ENCODE measurements at regions not wholly inside any gene's neighbourhood (a gene's known extent, or its start where the extent isn't known, plus 50 kb on each side); places are given as distances from the start of the nearest gene placed in this dataset.

DNA sequence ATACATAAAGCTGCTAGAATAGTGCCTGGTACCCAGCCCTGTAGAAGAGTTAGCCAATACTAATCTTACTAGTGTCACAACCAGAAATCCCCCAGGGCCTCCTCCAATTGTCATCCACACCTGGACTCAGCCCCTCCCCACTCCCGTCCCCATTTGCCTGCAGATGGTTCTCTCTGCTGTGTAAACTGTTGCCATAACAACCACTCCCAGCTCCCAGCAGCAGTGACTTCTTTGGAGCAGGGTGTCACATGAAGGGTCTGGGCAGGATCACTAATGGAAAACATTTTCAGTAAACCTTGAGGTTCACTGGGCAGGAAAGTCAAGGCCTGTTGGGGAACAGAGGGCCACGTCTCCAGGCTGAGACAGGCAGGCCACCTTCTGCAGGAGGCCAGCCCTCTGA, 126.0 kb upstream of the IPO9 start:
- H3K4me3 ChIP-seq (ENCODE audit: low read depth, low read length) = no peak overlapping the region
- DNase-seq (ENCODE audit: low read depth) = no peak
- TF ChIP-seq, protein P1, sequence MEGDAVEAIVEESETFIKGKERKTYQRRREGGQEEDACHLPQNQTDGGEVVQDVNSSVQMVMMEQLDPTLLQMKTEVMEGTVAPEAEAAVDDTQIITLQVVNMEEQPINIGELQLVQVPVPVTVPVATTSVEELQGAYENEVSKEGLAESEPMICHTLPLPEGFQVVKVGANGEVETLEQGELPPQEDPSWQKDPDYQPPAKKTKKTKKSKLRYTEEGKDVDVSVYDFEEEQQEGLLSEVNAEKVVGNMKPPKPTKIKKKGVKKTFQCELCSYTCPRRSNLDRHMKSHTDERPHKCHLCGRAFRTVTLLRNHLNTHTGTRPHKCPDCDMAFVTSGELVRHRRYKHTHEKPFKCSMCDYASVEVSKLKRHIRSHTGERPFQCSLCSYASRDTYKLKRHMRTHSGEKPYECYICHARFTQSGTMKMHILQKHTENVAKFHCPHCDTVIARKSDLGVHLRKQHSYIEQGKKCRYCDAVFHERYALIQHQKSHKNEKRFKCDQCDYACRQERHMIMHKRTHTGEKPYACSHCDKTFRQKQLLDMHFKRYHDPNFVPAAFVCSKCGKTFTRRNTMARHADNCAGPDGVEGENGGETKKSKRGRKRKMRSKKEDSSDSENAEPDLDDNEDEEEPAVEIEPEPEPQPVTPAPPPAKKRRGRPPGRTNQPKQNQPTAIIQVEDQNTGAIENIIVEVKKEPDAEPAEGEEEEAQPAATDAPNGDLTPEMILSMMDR (IDR thresholded peaks at IDR 0.05; ENCODE audit: insufficient read depth, low read length) = no peak

DNA sequence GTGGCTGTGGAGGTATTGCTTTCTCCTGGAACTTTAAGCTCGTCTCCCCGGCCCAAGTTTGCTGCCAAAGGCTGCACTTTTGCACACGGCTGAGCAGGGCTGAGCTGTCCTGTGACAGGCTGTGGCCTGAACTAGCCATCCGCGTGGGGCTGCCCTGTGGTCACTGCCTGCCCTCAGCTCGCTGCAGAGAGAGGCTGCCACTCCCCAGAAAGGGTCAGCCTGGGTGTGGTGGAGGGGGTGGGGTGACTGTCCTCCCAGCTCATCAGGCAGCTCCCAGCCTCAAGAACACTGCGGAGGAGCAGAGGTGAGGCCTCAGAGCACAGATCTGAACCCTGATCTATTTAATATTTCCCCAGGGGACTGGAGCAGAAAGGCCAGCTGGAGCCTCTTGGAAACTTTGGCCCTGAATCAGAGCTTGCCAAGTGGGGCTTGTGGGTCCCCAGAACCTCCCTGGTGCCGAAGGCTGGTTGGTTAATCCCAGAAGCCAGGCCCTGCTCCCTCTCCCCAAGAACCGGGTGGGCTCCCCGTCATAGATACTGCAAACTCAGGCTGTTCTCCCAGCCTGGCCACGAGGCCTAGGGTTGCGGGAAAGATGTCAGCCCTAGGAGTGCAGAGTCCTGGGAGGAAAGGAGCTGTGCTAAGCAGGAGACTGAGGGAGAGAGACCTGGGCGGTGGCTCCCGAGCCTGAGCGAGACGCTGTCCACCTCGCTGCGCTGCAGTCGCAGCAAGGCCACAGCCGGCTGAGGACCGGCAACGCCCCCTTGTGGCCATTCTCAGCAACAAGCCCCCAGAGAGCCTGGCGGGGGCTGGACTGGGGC, 125.1 kb upstream of the IPO9 start:
- DNase-seq (ENCODE audit: low read depth) = peak; percentile 83
- H3K4me3 ChIP-seq (ENCODE audit: low read depth, low read length) = peak overlapping the region; percentile 10
- TF ChIP-seq, protein P1 (IDR thresholded peaks at IDR 0.05; ENCODE audit: insufficient read depth, low read length) = peak; percentile 92

DNA sequence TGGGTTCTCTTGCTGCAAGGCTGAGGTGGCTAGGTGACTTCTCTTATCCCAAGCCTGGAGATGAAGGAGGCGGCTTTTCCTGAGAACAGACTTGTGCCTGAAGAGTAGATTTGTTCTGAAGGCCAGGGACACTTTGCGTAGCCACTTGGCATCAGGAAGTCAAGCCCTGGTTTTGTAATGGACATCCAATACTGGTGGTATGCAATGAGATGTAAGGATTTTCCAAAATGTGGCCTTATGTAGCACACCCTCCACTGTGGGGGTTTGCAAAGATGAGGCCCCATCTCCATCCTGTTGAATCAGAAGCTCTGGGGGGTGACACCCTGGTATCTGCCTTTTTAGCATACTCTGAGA, 124.5 kb upstream of the IPO9 start:
- H3K4me3 ChIP-seq (ENCODE audit: low read depth, low read length) = no peak overlapping the region
- no peak for DNase-seq (ENCODE audit: low read depth)
- TF ChIP-seq, protein P1 (IDR thresholded peaks at IDR 0.05; ENCODE audit: insufficient read depth, low read length) = no peak

DNA sequence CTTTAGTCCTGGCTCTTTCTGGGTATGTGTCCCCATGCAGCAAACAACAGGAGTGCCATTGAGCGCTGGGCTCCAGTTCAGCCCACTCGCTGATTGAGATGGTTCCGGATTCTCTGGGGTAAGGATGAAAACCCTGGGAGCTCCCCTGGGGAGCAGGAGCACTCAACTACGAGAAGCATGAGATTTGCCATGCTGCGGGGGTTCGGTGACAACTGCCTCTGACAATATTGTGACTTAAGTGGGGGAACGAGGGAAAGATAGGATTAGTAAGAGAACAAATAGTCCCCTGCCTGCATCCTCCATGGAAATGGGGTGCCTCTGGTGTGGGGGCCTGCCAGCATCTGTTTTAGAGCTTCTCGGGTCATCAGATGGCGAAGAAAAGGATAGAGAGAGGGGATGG, 123.6 kb upstream of the IPO9 start:
- no peak overlapping the region for H3K4me3 ChIP-seq (ENCODE audit: low read depth, low read length)
- DNase-seq (ENCODE audit: low read depth) = no peak
- TF ChIP-seq, protein P1 (IDR thresholded peaks at IDR 0.05; ENCODE audit: insufficient read depth, low read length) = no peak

DNA sequence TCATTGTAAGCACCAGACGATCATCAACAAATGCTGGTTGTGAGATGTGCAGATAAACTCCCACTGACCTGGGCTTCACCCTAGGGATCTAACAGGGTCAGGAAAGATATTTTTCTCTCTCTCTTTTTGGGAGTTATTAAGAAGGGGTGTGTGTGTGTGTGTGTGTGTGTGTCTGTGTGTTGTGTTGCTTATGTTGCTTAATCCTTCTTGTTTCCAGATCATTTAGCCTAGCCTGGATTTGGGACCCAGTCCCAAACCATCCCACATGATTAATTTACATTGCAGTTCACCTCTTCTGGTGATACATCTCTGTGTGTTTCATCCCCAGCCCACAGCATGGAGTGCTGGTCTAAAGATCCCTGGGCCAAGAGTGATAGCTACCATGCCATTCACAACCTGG, 122.8 kb upstream of the IPO9 start:
- DNase-seq (ENCODE audit: low read depth) = peak; percentile 63
- no peak overlapping the region for H3K4me3 ChIP-seq (ENCODE audit: low read depth, low read length)
- TF ChIP-seq, protein P1 (IDR thresholded peaks at IDR 0.05; ENCODE audit: insufficient read depth, low read length) = no peak

DNA sequence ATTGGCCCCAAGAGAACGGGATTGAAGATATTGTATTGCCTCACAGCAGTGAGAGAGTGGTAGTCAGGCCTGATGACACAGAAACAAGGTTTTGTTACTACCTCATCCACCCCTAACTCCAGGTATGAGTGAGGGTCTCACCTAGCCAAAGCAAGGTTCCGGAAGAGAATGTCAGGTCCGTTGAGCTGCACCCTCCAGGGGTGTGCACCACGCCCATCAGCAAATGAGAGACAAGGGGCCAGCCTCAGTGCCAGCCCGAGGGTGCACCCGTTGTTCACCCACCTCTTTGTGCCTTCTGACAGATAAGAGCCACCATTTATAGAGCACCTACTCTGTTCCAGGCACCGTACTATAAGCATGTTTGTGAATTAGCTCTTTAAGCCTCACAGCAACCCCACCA, 121.9 kb upstream of the IPO9 start:
- H3K4me3 ChIP-seq (ENCODE audit: low read depth, low read length) = no peak overlapping the region
- TF ChIP-seq, protein P1 (IDR thresholded peaks at IDR 0.05; ENCODE audit: insufficient read depth, low read length) = no peak
- no peak for DNase-seq (ENCODE audit: low read depth)

DNA sequence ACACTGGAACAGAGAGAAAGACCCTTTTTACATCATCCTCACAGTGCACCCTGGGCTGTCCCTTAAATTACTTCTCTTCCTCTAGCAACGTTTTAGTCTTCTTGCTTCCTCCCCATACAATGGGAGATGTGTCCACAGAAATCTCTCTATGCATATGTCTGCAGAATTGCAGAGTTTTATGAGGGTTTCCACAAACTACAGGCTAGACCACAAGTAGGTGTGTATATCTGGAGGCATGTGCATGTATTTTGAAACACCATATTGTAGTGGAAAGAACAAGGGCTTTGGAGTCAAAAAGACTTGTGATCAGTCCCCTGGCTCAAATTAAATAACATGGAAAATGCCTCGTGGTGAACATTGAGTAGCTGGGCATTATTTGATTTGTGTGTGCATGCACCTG, 121.3 kb upstream of the IPO9 start:
- TF ChIP-seq, protein P1 (IDR thresholded peaks at IDR 0.05; ENCODE audit: insufficient read depth, low read length) = no peak
- no peak overlapping the region for H3K4me3 ChIP-seq (ENCODE audit: low read depth, low read length)
- DNase-seq (ENCODE audit: low read depth) = no peak
